Caki2 (cell line): ENCODE measurements at regions not wholly inside any gene's neighbourhood (a gene's known extent, or its start where the extent isn't known, plus 50 kb on each side); places are given as distances from the start of the nearest gene placed in this dataset.
"Not testable (repeated sequence)": the region's sequence is repeated elsewhere in the genome, so short reads cannot be mapped to it uniquely, and the experiment has no call there.

Experiments
- DNase-seq: peaks from one replicate; pipeline ENCODE4 v3.0.0-alpha.2; 2015; ENCODE audit warnings: low read depth
- in situ Hi-C: cut with HindIII; loops from 2 replicates; pipeline ENCODE4 v1.10.0; 2016; ENCODE audit warnings: low sequenced_read_pairs, low pct_unique_long_range_greater_than_20kb, mixed read lengths

GRCh38 chr11:21968702-21969101, 224.2 kb upstream of the ANO5 start:
- in situ Hi-C loops, result no loop called here
- no peak for DNase-seq

- no peak for DNase-seq
- in situ Hi-C loops, result no loop called here
These were observed 223.0 kb upstream of the ANO5 start for GRCh38 chr11:21969841-21970240.

- in situ Hi-C loops, result no loop called here
- no peak for DNase-seq
These were observed 217.6 kb upstream of the ANO5 start for GRCh38 chr11:21975242-21975641.

DNA sequence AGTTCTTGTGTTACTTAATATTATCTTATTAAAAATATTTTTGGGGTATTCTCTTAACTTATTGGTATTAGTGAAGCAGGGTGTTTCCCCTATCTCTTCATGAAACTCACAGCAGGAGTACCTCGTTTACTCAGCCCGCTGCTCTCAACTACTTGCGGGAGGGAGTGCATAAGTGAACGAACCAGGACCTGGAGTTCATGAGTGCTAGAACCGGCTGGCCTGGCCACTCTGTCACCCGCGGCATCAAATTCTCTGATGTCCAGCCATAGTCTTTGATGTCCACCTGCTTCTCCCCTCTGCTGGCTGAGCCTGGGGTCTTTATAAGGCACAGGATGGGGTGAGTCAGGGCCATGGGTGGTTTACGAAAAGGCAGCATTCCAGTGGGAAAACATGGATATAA, 216.7 kb upstream of the ANO5 start:
- DNase-seq, result no peak
- in situ Hi-C loops, result no loop called here

- in situ Hi-C loops, result no loop called here
- no peak for DNase-seq
These were observed 209.5 kb upstream of the ANO5 start for GRCh38 chr11:21983431-21983830.

DNA sequence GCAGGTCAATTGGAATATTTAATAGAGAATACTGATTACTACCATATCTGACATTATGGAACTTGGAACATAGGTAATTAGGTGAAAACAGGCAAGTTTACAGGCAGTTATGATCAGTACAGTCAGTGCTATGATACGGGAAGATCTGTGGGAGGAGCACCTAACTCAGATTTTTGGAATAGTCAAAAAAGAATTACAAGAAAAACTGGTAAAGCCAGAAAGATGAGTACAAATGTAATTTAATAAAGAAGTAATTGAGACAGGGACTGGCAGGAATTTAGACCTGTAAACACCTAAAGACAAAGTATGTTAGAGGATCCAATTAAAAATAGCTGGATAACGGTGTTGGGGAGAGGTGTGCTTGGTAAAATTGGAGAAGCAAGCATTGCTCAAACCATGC, 206.5 kb upstream of the ANO5 start:
- DNase-seq, result no peak
- in situ Hi-C loops, result no loop called here

DNA sequence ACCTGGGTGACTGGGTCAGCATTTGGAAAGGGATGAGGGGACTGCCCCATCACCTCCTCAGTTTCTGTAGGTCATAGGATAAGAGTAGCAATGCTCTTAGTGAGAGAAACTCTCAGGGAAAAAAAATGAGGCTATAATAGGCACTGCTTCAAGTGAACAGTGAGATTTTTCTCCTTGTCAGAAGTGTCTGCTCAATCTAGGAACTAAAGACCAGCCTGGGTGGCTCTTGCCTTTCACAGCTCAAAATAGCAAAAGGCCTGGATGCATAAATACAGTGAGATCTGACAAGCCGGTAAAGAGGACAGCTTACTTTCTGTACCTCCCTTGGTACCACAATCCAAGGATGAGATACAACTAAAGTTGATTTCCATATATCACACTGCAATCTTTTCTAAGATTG, 205.6 kb upstream of the ANO5 start:
- no peak for DNase-seq
- in situ Hi-C loops, result no loop called here

DNA sequence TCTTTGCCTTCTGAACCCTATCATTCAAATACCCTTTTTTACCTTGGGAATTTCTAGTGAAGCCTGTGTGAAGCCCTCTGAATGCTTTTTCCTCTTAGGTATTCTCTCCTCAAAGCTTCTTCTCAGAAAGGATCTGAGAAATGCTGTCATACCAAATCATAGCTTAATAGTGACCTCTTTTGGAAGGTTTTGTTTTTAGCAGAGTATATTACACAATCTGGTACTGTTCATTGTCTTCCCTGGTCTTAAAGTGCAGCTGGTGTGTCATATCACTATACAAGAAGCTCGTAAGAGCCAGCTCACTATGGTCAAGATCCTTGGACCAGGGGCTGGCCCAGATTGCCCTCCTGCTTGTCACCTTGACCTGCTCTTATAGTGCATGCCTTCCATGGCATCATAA, 204.4 kb upstream of the ANO5 start:
- DNase-seq, result no peak
- in situ Hi-C loops, result no loop called here

GRCh38 chr11:22001803-22002202, 191.1 kb upstream of the ANO5 start:
- in situ Hi-C loops, DNase-seq: not testable (repeated sequence)

DNA sequence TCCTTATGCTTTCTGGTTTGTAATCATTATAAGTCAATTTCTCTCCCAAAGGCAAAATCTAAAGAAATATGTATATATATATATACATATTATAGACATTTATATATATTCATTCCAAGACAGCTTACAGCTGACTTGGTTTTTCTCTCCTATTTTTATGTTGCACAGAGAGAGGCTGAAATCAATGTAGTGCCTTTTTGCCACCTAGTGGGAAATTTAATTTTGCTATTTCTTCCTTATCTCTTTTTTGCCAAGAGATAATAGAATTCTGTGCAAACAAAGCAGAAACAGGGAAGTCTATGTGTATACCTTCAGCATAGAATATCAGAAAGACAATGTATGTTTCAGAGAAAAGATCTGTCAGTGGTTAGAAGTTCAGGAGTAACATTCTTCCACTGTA, 186.0 kb upstream of the ANO5 start:
- in situ Hi-C loops, result no loop called here
- no peak for DNase-seq

GRCh38 chr11:22031791-22032190, 161.1 kb upstream of the ANO5 start:
- in situ Hi-C loops, result no loop called here
- DNase-seq, result no peak

DNA sequence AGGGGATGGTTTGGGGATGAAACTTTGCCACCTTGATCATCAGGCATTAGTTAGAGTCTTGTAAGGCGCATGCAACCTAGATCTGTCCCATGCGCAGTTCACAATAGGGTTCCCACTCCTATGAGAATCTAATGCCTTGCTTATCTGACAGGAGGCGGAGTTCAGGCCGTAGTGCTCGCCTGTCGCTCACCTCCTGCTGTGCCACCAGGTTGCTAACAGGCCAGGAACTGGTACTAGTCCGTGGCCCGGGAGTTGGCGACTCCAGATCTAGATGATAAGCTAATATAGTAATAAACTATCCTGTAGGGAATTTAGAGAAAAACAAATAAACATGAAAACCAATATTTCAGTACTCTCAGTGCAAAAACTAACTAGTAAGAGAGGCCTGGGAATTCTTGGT, 155.4 kb upstream of the ANO5 start:
- in situ Hi-C loops, result no loop called here
- DNase-seq, result no peak

GRCh38 chr11:22041039-22041438, 151.8 kb upstream of the ANO5 start:
- DNase-seq, result no peak
- in situ Hi-C loops, result no loop called here

- in situ Hi-C loops, result no loop called here
- DNase-seq, result no peak
These were observed 150.8 kb upstream of the ANO5 start for GRCh38 chr11:22042081-22042480.

DNA sequence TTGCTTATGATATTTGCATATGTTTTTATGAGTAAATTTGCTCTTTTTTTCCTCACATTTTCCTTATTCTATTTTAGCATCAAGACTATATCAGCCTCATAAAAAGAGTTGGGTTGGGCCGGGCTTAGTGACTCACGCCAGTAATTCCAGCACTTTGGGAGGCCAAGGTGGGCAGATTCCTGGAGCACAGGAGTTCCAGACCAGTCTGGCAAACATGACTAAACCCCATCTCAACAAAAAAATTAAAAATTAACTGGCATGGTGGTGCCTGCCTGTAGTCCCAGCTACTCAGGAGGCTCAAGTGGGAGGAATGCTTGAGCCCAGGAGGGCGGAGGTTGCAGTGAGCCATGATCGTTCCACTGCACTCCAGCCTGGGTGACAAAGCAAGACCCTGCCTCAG, 148.8 kb upstream of the ANO5 start:
- in situ Hi-C loops, result no loop called here
- no peak for DNase-seq

- in situ Hi-C loops, result no loop called here
- DNase-seq, result no peak
These were observed 143.6 kb upstream of the ANO5 start for GRCh38 chr11:22049276-22049675.

- no peak for DNase-seq
- in situ Hi-C loops, result no loop called here
These were observed 127.4 kb upstream of the ANO5 start for GRCh38 chr11:22065472-22065871.

GRCh38 chr11:22069844-22070243, 123.0 kb upstream of the ANO5 start:
- in situ Hi-C loops, result no loop called here
- no peak for DNase-seq

DNA sequence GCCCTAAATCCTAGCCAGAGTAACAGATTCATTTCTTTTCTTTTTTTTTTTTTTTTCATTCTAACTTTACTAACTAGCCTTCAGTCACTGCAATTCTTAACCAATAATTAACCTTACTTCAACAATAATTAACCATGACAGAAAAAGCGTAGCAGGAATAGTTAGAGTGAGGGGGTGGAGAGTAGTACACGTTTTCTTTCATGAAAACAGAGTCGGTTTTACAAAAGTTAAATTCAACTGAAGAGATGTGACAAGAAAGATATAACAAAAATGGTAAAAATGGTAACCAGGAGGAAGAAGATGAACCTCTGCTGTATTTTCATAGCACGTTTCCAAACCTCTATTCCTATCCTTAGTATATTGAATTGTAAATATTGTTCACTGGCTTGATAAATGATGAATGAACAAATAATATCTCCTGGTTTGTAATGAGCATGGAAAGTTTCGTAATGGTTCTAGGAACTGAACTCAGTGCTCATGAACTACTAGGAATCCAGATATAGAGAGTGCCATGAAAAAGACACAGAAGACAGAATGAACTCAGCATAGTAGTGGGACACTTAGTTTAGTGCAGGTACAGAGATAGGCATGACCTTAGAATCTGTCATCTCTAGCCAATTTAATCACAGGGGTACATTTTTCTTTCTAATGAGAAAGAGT, 116.5 kb upstream of the ANO5 start:
- in situ Hi-C loops, result no loop called here
- peak; percentile 41 for DNase-seq

GRCh38 chr11:22078063-22078462, 114.8 kb upstream of the ANO5 start:
- in situ Hi-C loops, result no loop called here
- no peak for DNase-seq
